ENCODE measurements at regions not wholly inside any gene's neighbourhood (a gene's known extent, or its start where the extent isn't known, plus 50 kb on each side); places are given as distances from the start of the nearest gene placed in this dataset.
"Not testable (repeated sequence)": the region's sequence is repeated elsewhere in the genome, so short reads cannot be mapped to it uniquely, and the experiment has no call there.

GRCh38 chr10:46204482-46205102, 82.2 kb upstream of the ANTXRL start:
- DNase-seq, result not testable (repeated sequence)

GRCh38 chr10:46210427-46210826, 76.4 kb upstream of the ANTXRL start:
- not testable (repeated sequence) for DNase-seq

- no peak for DNase-seq
Measured at GRCh38 chr10:46215426-46215825, 71.4 kb upstream of the ANTXRL start.

- DNase-seq, result no peak
Measured at GRCh38 chr10:46216003-46216634, 70.7 kb upstream of the ANTXRL start.

- no peak for DNase-seq
Measured at GRCh38 chr10:46216836-46217751, 69.7 kb upstream of the ANTXRL start.

- no peak for DNase-seq
Measured at GRCh38 chr10:46217752-46218453, 68.9 kb upstream of the ANTXRL start.

GRCh38 chr10:46218921-46219320, 67.9 kb upstream of the ANTXRL start:
- no peak for DNase-seq

GRCh38 chr10:46219431-46219990, 67.3 kb upstream of the ANTXRL start:
- not testable (repeated sequence) for DNase-seq

- DNase-seq, result no peak
Measured at GRCh38 chr10:46220187-46220586, 66.6 kb upstream of the ANTXRL start.

- DNase-seq, result no peak
Measured at GRCh38 chr10:46220872-46221538, 65.8 kb upstream of the ANTXRL start.

- no peak for DNase-seq
Measured at GRCh38 chr10:46222364-46222935, 64.3 kb upstream of the ANTXRL start.

- DNase-seq, result no peak
Measured at GRCh38 chr10:46223064-46223480, 63.7 kb upstream of the ANTXRL start.

GRCh38 chr10:46223626-46224413, 63.0 kb upstream of the ANTXRL start:
- DNase-seq, result no peak

- no peak for DNase-seq
Measured at GRCh38 chr10:46224414-46224682, 62.4 kb upstream of the ANTXRL start.

GRCh38 chr10:46225597-46225996, 61.2 kb upstream of the ANTXRL start:
- DNase-seq, result no peak

- DNase-seq, result no peak
Measured at GRCh38 chr10:46226232-46226631, 60.6 kb upstream of the ANTXRL start.

- DNase-seq, result no peak
Measured at GRCh38 chr10:46226900-46227558, 59.8 kb upstream of the ANTXRL start.

GRCh38 chr10:46227571-46227935, 59.2 kb upstream of the ANTXRL start:
- no peak for DNase-seq

GRCh38 chr10:46227936-46228562, 58.7 kb upstream of the ANTXRL start:
- no peak for DNase-seq

GRCh38 chr10:46228563-46229071, 58.2 kb upstream of the ANTXRL start:
- peak; percentile 26 for DNase-seq

Measured in central memory CD4-positive, alpha-beta T cell (primary cell).